Mesodermal cell (in vitro differentiated cells): ENCODE measurements at regions not wholly inside any gene's neighbourhood (a gene's known extent, or its start where the extent isn't known, plus 50 kb on each side); places are given as distances from the start of the nearest gene placed in this dataset.

Source experiments
- H3K27ac ChIP-seq: 2 replicates; pipeline ENCODE4 v1.7.0; 2013; ENCODE audit warnings: mild to moderate bottlenecking, low read depth, low read length, moderate library complexity; ENCODE audit not compliant: severe bottlenecking
- H3K36me3 ChIP-seq: 2 replicates; pipeline ENCODE4 v1.7.1; 2013; ENCODE audit warnings: mild to moderate bottlenecking, low read length, moderate library complexity; ENCODE audit not compliant: control insufficient read depth, insufficient read depth
- H3K4me1 ChIP-seq: one replicate; pipeline ENCODE4 v1.7.1; 2013; ENCODE audit warnings: mild to moderate bottlenecking, low read length; ENCODE audit not compliant: insufficient read depth, control insufficient read depth, poor library complexity, severe bottlenecking
- H3K4me3 ChIP-seq: 2 replicates; pipeline ENCODE4 v1.7.0; 2013; ENCODE audit warnings: low read length, control low read depth, mild to moderate bottlenecking; ENCODE audit not compliant: insufficient read depth, poor library complexity, severe bottlenecking; ENCODE audit errors: extremely low read depth
- H3K9me3 ChIP-seq: 2 replicates; pipeline ENCODE4 v1.7.1; 2013; ENCODE audit warnings: mild to moderate bottlenecking, low read length, moderate library complexity; ENCODE audit not compliant: control insufficient read depth
- WGBS, 2 experiments: methylation state at CpG; one replicate each; pipeline ENCODE4 v1.1.5; 2013; ENCODE audit warnings: missing lambda C conversion rate in 2 of 2; ENCODE audit not compliant: insufficient coverage in 2 of 2; 5-methylcytosine and 5-hydroxymethylcytosine counted together

DNA sequence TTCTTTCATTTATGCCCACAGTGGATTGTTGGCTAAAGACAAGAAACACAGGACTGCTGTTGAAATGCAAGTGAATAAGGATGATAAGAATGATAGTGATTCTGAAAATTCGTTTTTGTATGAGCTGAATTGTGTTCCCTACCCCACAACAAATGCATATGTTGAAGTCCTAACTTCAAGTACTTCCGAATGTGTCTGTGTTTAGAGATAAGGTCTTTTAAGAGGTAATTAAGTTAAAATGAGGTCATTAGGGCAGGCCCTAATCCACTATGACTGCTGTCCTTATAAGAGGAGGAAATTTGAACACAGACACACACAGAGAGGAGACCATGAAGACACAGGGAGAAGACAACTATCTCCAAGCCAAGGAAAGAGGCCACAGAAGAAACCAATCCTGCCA lies 126.6 kb upstream of the ACSL4 start:
- Histone ChIP-seq H3K27ac (no peak overlapping the region), H3K36me3 (no peaks in the 10 kb centered on the region), H3K9me3 (no peaks in the 10 kb centered on the region), H3K4me1 (no peaks in the 10 kb centered on the region), H3K4me3 (no peak overlapping the region)
- WGBS, 2 experiments = no CpG with 5 or more reads among the region's 2 CpGs

- Histone ChIP-seq H3K9me3 (no peaks in the 10 kb centered on the region), H3K36me3 (no peaks in the 10 kb centered on the region), H3K4me3 (no peak overlapping the region), H3K27ac (no peak overlapping the region), H3K4me1 (no peaks in the 10 kb centered on the region)
- WGBS, 2 experiments = 83 to 100% methylated on average over 1 to 2 of the region's 2 CpGs
Measured at GRCh38 chrX:109862433-109862832, 129.4 kb upstream of the ACSL4 start.

DNA sequence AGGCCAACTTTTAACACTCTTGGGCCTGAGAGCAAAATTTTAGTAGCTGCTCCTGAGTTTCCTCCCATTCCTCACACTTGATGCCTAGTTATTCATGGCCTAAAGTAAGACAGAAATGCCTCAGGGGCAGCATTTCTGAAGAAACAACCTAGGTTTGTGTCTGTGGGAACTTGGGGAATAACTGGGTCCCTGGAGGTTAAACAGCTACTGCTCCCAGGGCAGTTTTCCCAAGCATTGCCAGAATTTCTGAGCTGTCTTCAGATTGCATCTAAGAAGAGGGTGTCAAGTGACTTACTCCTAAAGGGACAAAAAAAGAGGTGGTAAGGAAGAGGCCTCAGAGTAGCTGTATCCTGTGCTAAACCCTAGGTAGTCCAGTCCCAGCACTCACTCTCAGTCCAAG lies 130.8 kb upstream of the ACSL4 start:
- Histone ChIP-seq H3K36me3 (no peaks in the 10 kb centered on the region), H3K4me1 (no peaks in the 10 kb centered on the region), H3K9me3 (no peaks in the 10 kb centered on the region), H3K4me3 (no peak overlapping the region), H3K27ac (no peak overlapping the region)

- H3K27ac ChIP-seq = no peak overlapping the region
- no peaks in the 10 kb centered on the region for H3K9me3 ChIP-seq
- H3K4me3 ChIP-seq = no peak overlapping the region
- H3K36me3 ChIP-seq = no peaks in the 10 kb centered on the region
- WGBS, 2 experiments = no CpG with 5 or more reads among the region's 4 CpGs
- no peaks in the 10 kb centered on the region for H3K4me1 ChIP-seq
Measured at GRCh38 chrX:109871121-109871888, 131.6 kb upstream of the TMEM164 start.

DNA sequence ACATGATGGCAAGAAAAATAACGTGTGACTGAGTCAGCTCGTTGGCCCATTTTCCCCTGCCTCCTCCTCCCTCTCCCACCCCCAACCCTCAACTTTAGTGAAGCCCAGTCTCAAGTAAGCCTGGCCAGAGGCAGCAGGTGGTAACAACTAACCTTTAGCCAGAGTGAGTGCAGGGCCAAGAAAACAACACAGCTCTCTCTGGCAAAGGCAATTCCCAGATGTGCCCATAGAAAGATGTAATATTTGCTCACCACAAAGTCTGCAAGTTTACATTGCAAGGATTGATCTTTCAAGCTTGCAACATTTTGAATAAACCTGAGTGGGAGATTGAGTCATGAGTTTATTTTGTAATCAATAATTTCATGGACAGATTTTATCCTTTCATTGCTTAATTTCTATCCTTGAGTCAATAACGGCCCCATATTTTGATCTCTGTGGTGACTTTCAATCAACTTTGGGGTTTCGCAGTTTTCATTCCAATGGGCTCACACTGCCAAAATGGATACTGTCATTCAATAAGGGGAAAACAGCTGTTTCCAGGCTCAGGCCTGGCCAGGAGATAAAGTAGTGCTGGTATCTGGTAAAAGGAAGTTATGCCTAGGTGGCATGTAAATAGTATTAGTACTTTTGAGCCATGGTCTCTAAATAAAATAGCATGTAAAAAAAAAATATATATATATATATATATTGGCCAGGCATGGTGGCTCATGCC lies 130.7 kb upstream of the TMEM164 start:
- H3K36me3 ChIP-seq = no peaks in the 10 kb centered on the region
- H3K4me3 ChIP-seq = no peak overlapping the region
- no peaks in the 10 kb centered on the region for H3K4me1 ChIP-seq
- H3K27ac ChIP-seq = no peak overlapping the region
- no peaks in the 10 kb centered on the region for H3K9me3 ChIP-seq
- WGBS, 2 experiments = 80% methylated on average over 1 of the region's 4 CpGs; no CpG with 5 or more reads in 1 of the 2 experiments

- Histone ChIP-seq H3K36me3 (no peaks in the 10 kb centered on the region), H3K9me3 (no peaks in the 10 kb centered on the region), H3K4me3 (no peak overlapping the region), H3K4me1 (no peaks in the 10 kb centered on the region), H3K27ac (no peak overlapping the region)
- no CpG with 5 or more reads among the region's 1 CpG for WGBS, 2 experiments
Measured at GRCh38 chrX:109873574-109873973, 129.3 kb upstream of the TMEM164 start.

GRCh38 chrX:109873983-109874382 lies 128.9 kb upstream of the TMEM164 start:
- Histone ChIP-seq H3K9me3 (no peaks in the 10 kb centered on the region), H3K4me3 (no peak overlapping the region), H3K36me3 (no peaks in the 10 kb centered on the region), H3K27ac (no peak overlapping the region), H3K4me1 (no peaks in the 10 kb centered on the region)
- 77 to 100% methylated on average over 2 to 5 of the region's 6 CpGs for WGBS, 2 experiments

DNA sequence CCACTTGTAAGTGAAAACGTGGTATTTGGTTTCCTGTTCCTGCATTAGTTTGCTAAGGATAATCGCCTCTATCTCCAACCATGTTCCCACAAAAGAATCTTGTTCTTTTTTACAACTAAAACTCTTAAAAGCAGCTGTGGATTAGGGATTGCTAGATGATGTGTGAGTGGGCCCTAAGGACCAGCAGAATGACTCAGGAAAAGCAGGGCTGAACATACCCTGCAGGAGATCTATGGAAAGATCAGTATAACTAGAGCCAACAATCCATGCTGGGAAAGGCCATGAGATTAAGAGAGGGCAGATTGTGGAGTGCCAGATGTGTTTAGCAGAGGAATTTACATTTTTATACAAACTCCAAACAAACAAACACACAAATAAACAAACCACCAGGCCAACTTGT lies 128.4 kb upstream of the TMEM164 start:
- Histone ChIP-seq H3K27ac (no peak overlapping the region), H3K4me3 (no peak overlapping the region), H3K36me3 (no peaks in the 10 kb centered on the region), H3K4me1 (no peaks in the 10 kb centered on the region), H3K9me3 (no peaks in the 10 kb centered on the region)
- no CpG with 5 or more reads among the region's 2 CpGs for WGBS, 2 experiments

DNA sequence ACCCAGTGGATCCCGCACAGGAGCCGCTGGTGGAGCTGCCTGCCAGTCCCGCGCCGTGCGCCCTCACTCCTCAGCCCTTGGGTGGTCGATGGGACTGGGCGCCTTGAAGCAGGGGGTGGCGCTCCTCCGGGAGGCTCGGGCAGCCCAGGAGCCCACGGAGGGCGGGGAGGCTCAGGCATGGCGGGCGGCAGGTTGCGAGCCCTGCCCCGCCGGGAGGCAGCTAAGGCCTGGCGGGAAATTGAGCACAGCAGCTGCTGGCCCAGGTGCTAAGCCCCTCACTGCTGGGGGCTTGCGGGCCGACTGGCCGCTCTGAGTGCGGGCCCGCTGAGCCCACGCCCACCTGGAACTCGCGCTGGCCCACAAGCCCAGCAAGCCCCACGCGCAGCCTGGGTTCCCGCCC lies 127.1 kb upstream of the TMEM164 start:
- Histone ChIP-seq H3K4me3 (no peak overlapping the region), H3K36me3 (no peaks in the 10 kb centered on the region), H3K9me3 (no peaks in the 10 kb centered on the region), H3K4me1 (no peaks in the 10 kb centered on the region), H3K27ac (no peak overlapping the region)
- WGBS, 2 experiments = no CpG with 5 or more reads among the region's 30 CpGs

GRCh38 chrX:109878236-109878635 lies 124.7 kb upstream of the TMEM164 start:
- Histone ChIP-seq H3K4me1 (no peaks in the 10 kb centered on the region), H3K27ac (no peak overlapping the region), H3K36me3 (no peaks in the 10 kb centered on the region), H3K9me3 (no peaks in the 10 kb centered on the region), H3K4me3 (no peak overlapping the region)
- 100% methylated on average over 1 of the region's 2 CpGs; no CpG with 5 or more reads in 1 of the 2 experiments for WGBS, 2 experiments

- WGBS, 2 experiments = no CpG with 5 or more reads among the region's 2 CpGs
- H3K9me3 ChIP-seq = no peaks in the 10 kb centered on the region
- no peaks in the 10 kb centered on the region for H3K4me1 ChIP-seq
- H3K36me3 ChIP-seq = no peaks in the 10 kb centered on the region
- no peak overlapping the region for H3K4me3 ChIP-seq
- no peak overlapping the region for H3K27ac ChIP-seq
Measured at GRCh38 chrX:109879991-109880390, 122.9 kb upstream of the TMEM164 start.
